ENCODE measurements at regions not wholly inside any gene's neighbourhood (a gene's known extent, or its start where the extent isn't known, plus 50 kb on each side); places are given as distances from the start of the nearest gene placed in this dataset.

DNA sequence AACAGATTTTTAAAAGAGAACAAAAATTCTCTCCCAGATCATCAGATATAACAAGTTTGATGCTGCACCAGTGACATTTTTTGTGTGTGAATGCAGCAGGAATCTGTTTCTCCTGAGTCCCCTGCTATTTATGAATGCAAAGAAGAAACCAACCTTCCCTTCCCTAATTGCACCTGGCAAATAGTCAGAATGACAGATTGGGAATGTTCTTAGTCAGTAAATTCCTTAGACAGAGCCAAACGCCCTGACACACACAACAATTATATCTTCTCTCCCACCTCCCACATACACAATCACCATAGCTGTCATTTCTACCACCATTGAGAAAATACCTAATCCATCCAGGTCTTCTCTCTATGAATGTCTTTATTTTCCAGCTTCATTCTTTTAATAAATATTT lies 174.4 kb downstream of the ALG10B start:
- TF ChIP-seq, protein P1, sequence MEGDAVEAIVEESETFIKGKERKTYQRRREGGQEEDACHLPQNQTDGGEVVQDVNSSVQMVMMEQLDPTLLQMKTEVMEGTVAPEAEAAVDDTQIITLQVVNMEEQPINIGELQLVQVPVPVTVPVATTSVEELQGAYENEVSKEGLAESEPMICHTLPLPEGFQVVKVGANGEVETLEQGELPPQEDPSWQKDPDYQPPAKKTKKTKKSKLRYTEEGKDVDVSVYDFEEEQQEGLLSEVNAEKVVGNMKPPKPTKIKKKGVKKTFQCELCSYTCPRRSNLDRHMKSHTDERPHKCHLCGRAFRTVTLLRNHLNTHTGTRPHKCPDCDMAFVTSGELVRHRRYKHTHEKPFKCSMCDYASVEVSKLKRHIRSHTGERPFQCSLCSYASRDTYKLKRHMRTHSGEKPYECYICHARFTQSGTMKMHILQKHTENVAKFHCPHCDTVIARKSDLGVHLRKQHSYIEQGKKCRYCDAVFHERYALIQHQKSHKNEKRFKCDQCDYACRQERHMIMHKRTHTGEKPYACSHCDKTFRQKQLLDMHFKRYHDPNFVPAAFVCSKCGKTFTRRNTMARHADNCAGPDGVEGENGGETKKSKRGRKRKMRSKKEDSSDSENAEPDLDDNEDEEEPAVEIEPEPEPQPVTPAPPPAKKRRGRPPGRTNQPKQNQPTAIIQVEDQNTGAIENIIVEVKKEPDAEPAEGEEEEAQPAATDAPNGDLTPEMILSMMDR (IDR thresholded peaks at IDR 0.05; ENCODE audit: insufficient read depth, low read depth, low read length) = no peak
- no peak for DNase-seq (ENCODE audit: low read depth)
- H3K4me3 ChIP-seq (ENCODE audit: low read depth, low read length) = no peak overlapping the region

DNA sequence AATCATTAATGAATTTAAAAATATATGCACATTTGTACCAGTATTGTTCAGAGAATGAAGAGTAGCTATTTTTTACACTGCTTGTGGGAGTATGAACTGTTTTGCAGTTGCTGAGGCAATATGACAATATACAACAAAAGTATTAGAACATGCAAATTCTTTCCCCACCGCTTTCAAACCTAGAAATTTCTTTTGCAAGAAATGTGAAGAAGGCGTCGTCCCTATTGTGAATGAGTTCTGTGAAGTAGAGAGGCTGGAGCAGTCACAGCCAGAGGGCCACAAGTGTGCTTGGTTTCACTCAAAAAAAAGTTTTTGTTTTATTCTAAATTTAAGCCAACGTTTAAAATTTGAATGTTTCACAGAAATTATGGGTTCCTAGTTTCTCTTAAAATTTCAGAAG lies 184.9 kb downstream of the ALG10B start:
- H3K4me3 ChIP-seq (ENCODE audit: low read depth, low read length) = no peak overlapping the region
- TF ChIP-seq, protein P1 (IDR thresholded peaks at IDR 0.05; ENCODE audit: insufficient read depth, low read depth, low read length) = no peak
- no peak for DNase-seq (ENCODE audit: low read depth)

DNA sequence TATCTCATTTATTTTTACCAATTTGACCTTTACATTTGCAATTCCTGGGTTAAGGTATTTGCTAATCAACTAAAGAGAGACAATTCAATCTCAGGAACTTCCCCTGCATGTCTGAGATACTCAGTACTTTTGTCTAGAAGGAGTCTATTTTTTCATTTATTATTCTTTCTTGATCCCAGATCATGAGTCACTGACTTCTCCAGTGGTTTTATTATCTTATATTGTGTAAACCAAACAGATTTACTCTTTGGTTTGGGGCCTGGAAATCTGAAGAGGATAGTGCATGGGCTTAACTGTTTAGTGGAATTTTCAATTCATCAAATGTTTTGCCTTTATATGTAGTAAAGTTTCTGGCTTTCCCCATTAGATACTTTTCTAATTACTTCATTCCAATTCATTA lies 185.4 kb downstream of the ALG10B start:
- TF ChIP-seq, protein P1 (IDR thresholded peaks at IDR 0.05; ENCODE audit: insufficient read depth, low read depth, low read length) = no peak
- no peak for DNase-seq (ENCODE audit: low read depth)
- H3K4me3 ChIP-seq (ENCODE audit: low read depth, low read length) = no peak overlapping the region

DNA sequence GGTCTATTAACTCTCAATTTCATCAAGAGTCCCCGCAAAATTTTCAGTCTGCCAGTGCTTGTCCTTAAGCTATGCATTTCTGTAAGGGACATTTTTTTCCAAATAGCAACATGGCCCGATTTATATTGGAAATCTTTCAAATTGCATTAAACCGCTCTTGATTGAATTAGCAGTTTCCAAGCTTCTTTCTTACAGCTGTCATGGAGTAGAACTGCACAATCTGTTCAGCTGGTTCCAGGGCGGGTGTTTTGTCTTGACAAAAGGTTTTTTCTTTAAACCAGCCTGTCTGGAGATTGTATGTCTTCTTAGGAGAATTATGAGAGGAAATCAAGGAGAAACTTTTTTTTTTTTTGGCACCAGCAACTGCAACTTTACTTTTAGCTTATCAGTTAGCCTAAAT lies 185.8 kb downstream of the ALG10B start:
- H3K4me3 ChIP-seq (ENCODE audit: low read depth, low read length) = no peak overlapping the region
- TF ChIP-seq, protein P1 (IDR thresholded peaks at IDR 0.05; ENCODE audit: insufficient read depth, low read depth, low read length) = no peak
- DNase-seq (ENCODE audit: low read depth) = no peak

DNA sequence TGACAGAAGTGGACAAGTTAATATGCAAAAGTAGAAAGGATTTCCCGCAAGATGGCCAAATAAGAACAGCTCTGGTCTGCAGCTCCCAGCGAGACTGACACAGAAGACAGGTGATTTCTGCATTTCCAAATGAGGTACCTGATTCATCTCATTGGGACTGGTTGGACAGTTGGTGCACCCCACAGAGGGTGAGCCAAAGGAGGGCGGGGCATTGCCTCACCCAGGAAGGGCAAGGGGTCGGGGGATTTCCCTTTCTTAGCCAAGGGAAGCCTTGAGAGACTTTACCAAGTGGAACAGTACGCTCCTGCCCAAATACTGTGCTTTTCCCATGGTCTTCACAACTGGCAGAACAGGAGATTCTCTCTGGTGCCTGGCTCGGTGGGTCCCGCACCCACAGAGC lies 191.3 kb downstream of the ALG10B start:
- no peak overlapping the region for H3K4me3 ChIP-seq (ENCODE audit: low read depth, low read length)
- TF ChIP-seq, protein P1 (IDR thresholded peaks at IDR 0.05; ENCODE audit: insufficient read depth, low read depth, low read length) = no peak
- DNase-seq (ENCODE audit: low read depth) = no peak

DNA sequence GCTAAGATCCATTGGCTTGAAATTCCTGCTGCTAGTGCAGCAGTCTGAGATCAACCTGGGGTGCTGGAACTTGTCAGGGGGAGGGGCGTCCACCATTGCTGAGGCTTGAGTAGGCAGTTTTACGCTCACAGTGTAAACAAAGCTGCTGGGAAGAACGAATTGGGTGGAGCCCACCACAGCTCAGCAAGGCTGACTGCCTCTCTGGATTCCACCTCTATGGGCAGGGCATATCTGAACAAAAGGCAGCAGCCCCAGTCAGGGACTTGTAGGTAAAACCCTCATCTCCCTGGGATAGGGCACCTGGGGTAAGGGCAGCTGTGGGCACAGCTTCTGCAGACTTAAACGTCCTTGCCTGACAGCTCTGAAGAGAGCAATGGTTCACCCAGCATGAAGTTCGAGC lies 191.7 kb downstream of the ALG10B start:
- DNase-seq (ENCODE audit: low read depth) = no peak
- TF ChIP-seq, protein P1 (IDR thresholded peaks at IDR 0.05; ENCODE audit: insufficient read depth, low read depth, low read length) = no peak
- H3K4me3 ChIP-seq (ENCODE audit: low read depth, low read length) = no peak overlapping the region

DNA sequence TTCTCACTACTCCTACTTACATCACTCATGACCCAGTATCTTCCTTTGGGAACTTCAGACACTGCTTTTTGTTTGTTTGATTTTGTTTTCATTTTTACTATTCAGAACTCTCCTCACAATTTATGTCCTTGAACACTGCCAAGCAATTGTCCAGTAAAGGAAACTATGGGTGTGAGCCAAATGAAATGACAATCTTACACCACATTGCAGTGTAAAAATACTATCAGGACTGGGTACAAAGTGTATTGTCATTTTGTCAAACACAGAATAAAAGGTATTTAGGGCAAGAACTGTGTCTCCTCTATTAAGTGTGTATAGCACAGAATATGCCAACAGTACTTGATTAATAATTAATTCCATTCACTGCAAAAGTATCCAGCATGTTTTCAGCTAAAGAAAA lies 199.3 kb downstream of the ALG10B start:
- no peak for DNase-seq (ENCODE audit: low read depth)
- no peak overlapping the region for H3K4me3 ChIP-seq (ENCODE audit: low read depth, low read length)
- TF ChIP-seq, protein P1 (IDR thresholded peaks at IDR 0.05; ENCODE audit: insufficient read depth, low read depth, low read length) = no peak
